ENCODE measurements at regions not wholly inside any gene's neighbourhood (a gene's known extent, or its start where the extent isn't known, plus 50 kb on each side); places are given as distances from the start of the nearest gene placed in this dataset.

GRCh38 chr7:124996778-124997177 is 67.2 kb upstream of the POT1 start:
- peaks cover 3% of the 10 kb centered on the region for H3K36me3 Mint-ChIP-seq (ENCODE audit: low read depth)
- H3K27ac Mint-ChIP-seq: no peak overlapping the region
- no peaks in the 10 kb centered on the region for H3K27me3 Mint-ChIP-seq (ENCODE audit: low read depth)
- peaks cover 3% of the 10 kb centered on the region for H3K9me3 Mint-ChIP-seq
- DNase-seq: no peak
- H3K4me1 Mint-ChIP-seq (ENCODE audit: low read depth): no peaks in the 10 kb centered on the region
- intact Hi-C loops (cut with micrococcal nuclease): no loop called here
- CTCF ChIA-PET: no interaction called here
- H3K4me3 Mint-ChIP-seq: no peak overlapping the region

- Mint-ChIP-seq H3K27me3 (ENCODE audit: low read depth) (no peaks in the 10 kb centered on the region), H3K27ac (no peak overlapping the region), H3K4me3 (no peak overlapping the region), H3K9me3 (peaks cover 2% of the 10 kb centered on the region), H3K4me1 (ENCODE audit: low read depth) (no peaks in the 10 kb centered on the region), H3K36me3 (ENCODE audit: low read depth) (peaks cover 3% of the 10 kb centered on the region)
- intact Hi-C loops (cut with micrococcal nuclease): no loop called here
- CTCF ChIA-PET: no interaction called here
- DNase-seq: no peak
Observed at GRCh38 chr7:124992851-124993562, 63.4 kb upstream of the POT1 start.

GRCh38 chr7:124989911-124990310 is 60.3 kb upstream of the POT1 start:
- intact Hi-C loops (cut with micrococcal nuclease): no loop called here

More at GRCh38 chr7:124989911-124990310, 60.3 kb upstream of the POT1 start:
- DNase-seq: no peak
- no peak overlapping the region for H3K4me3 Mint-ChIP-seq
- no peaks in the 10 kb centered on the region for H3K27me3 Mint-ChIP-seq (ENCODE audit: low read depth)
- peaks cover 7% of the 10 kb centered on the region for H3K9me3 Mint-ChIP-seq
- H3K36me3 Mint-ChIP-seq (ENCODE audit: low read depth): peaks cover 3% of the 10 kb centered on the region
- H3K27ac Mint-ChIP-seq: no peak overlapping the region
- no peaks in the 10 kb centered on the region for H3K4me1 Mint-ChIP-seq (ENCODE audit: low read depth)
- CTCF ChIA-PET: no interaction called here

All from activated naive CD4-positive, alpha-beta T cell treated with anti-CD3 and anti-CD28 coated beads for 36 hours (primary cell).